Uterus (tissue), 2 donors: ENCODE measurements at regions not wholly inside any gene's neighbourhood (a gene's known extent, or its start where the extent isn't known, plus 50 kb on each side); places are given as distances from the start of the nearest gene placed in this dataset.

Experiments used
- CTCF ChIP-seq, 4 experiments: fragments of 200-600 bp in 2 of 4; fragments of 450-650 bp in 2 of 4; sonication (generic) in 2 of 4; IDR thresholded peaks; one replicate each; pipeline ENCODE4 v1.5.1; 2016 to 2019; ENCODE audit warnings: antibody characterized with exemption in 4 of 4, mild to moderate bottlenecking in 2 of 4, moderate library complexity in 1 of 4
- POLR2A ChIP-seq, 2 donors: fragments of 450-650 bp; IDR thresholded peaks; one replicate each; pipeline ENCODE4 v1.6.1; 2016; ENCODE audit warnings: antibody characterized with exemption in 2 of 2, mild to moderate bottlenecking in 1 of 2, moderate library complexity in 1 of 2

GRCh38 chr10:36725581-36726520, 399.5 kb upstream of the ANKRD30A start:
- no peak for TF ChIP-seq CTCF (IDR thresholded peaks at IDR 0.05)
- no peak for TF ChIP-seq POLR2A (IDR thresholded peaks at IDR 0.05)
